ENCODE measurements at regions not wholly inside any gene's neighbourhood (a gene's known extent, or its start where the extent isn't known, plus 50 kb on each side); places are given as distances from the start of the nearest gene placed in this dataset.

GRCh38 chr6:112457886-112458285 is 110.8 kb downstream of the RFPL4B start:
- TF ChIP-seq RXRA (IDR thresholded peaks at IDR 0.05) (no peak), NR2F2 (IDR thresholded peaks at IDR 0.05) (no peak), MAX (IDR thresholded peaks at IDR 0.05) (no peak), FOXA1 (IDR thresholded peaks at IDR 0.05) (no peak), TAF1 (conservative IDR thresholded peaks at IDR 0.05) (no peak), REST (IDR thresholded peaks at IDR 0.05) (no peak)
- no peak for DNase-seq (ENCODE audit: low spot score)
- no peaks in the 10 kb centered on the region for H3K27me3 ChIP-seq (ENCODE audit: control insufficient read depth in 4 of 4, insufficient read depth in 4 of 4, low read length in 3 of 4)
- no peak overlapping the region for H3K4me3 ChIP-seq (ENCODE audit: low read depth in 1 of 3, low read length in 3 of 3)
- no peak overlapping the region for H3K27ac ChIP-seq (ENCODE audit: low read depth in 1 of 2, low read length in 2 of 2)
- no peak overlapping the region for H3K9ac ChIP-seq (ENCODE audit: low read depth in 1 of 2, low read length in 2 of 2)
- 76% methylated on average over 1 of the region's 1 CpG for WGBS
- no peaks in the 10 kb centered on the region for H3K4me1 ChIP-seq (ENCODE audit: control insufficient read depth in 4 of 4, insufficient read depth in 4 of 4, low read length in 3 of 4)
- H3K9me3 ChIP-seq (ENCODE audit: control insufficient read depth in 4 of 4, low read length in 3 of 4), result no peaks in the 10 kb centered on the region
- H3K36me3 ChIP-seq (ENCODE audit: control insufficient read depth in 4 of 4, insufficient read depth in 3 of 4, low read depth in 1 of 4, low read length in 3 of 4), result no peaks in the 10 kb centered on the region

- Histone ChIP-seq H3K4me3 (ENCODE audit: low read depth in 1 of 3, low read length in 3 of 3) (no peak overlapping the region), H3K27ac (ENCODE audit: low read depth in 1 of 2, low read length in 2 of 2) (no peak overlapping the region), H3K9me3 (ENCODE audit: control insufficient read depth in 4 of 4, low read length in 3 of 4) (no peaks in the 10 kb centered on the region), H3K4me1 (ENCODE audit: control insufficient read depth in 4 of 4, insufficient read depth in 4 of 4, low read length in 3 of 4) (no peaks in the 10 kb centered on the region), H3K9ac (ENCODE audit: low read depth in 1 of 2, low read length in 2 of 2) (no peak overlapping the region), H3K36me3 (ENCODE audit: control insufficient read depth in 4 of 4, insufficient read depth in 3 of 4, low read depth in 1 of 4, low read length in 3 of 4) (no peaks in the 10 kb centered on the region), H3K27me3 (ENCODE audit: control insufficient read depth in 4 of 4, insufficient read depth in 4 of 4, low read length in 3 of 4) (no peaks in the 10 kb centered on the region)
- no peak for DNase-seq (ENCODE audit: low spot score)
- WGBS, result 38% methylated on average over 2 of the region's 2 CpGs
- TF ChIP-seq NR2F2 (IDR thresholded peaks at IDR 0.05) (no peak), YY1 (IDR thresholded peaks at IDR 0.05) (no peak), RAD21 (IDR thresholded peaks at IDR 0.05) (no peak), RXRA (IDR thresholded peaks at IDR 0.05) (no peak), HNF4G (IDR thresholded peaks at IDR 0.05) (no peak), GABPA (IDR thresholded peaks at IDR 0.05 in 1 of 2, conservative IDR thresholded peaks at IDR 0.05 in 1 of 2) (no peak)
These were observed 112.7 kb downstream of the RFPL4B start for GRCh38 chr6:112459758-112460304.

GRCh38 chr6:112464901-112465665 is 118.0 kb downstream of the RFPL4B start:
- no peak overlapping the region for H3K4me3 ChIP-seq (ENCODE audit: low read depth in 1 of 3, low read length in 3 of 3)
- no peaks in the 10 kb centered on the region for H3K36me3 ChIP-seq (ENCODE audit: control insufficient read depth in 4 of 4, insufficient read depth in 3 of 4, low read depth in 1 of 4, low read length in 3 of 4)
- TF ChIP-seq ZBTB33 (IDR thresholded peaks at IDR 0.05), result no peak
- no peak for TF ChIP-seq MAX (IDR thresholded peaks at IDR 0.05)
- no peak for TF ChIP-seq REST (IDR thresholded peaks at IDR 0.05)
- no peak for TF ChIP-seq RXRA (IDR thresholded peaks at IDR 0.05)
- WGBS, result 52% methylated on average over 8 of the region's 8 CpGs
- H3K27ac ChIP-seq (ENCODE audit: low read depth in 1 of 2, low read length in 2 of 2), result no peak overlapping the region
- DNase-seq (ENCODE audit: low spot score), result no peak
- H3K9me3 ChIP-seq (ENCODE audit: control insufficient read depth in 4 of 4, low read length in 3 of 4), result no peaks in the 10 kb centered on the region
- no peaks in the 10 kb centered on the region for H3K4me1 ChIP-seq (ENCODE audit: control insufficient read depth in 4 of 4, insufficient read depth in 4 of 4, low read length in 3 of 4)
- no peak overlapping the region for H3K9ac ChIP-seq (ENCODE audit: low read depth in 1 of 2, low read length in 2 of 2)
- no peaks in the 10 kb centered on the region for H3K27me3 ChIP-seq (ENCODE audit: control insufficient read depth in 4 of 4, insufficient read depth in 4 of 4, low read length in 3 of 4)
